Ovary (tissue), 7 donors: ENCODE measurements at regions not wholly inside any gene's neighbourhood (a gene's known extent, or its start where the extent isn't known, plus 50 kb on each side); places are given as distances from the start of the nearest gene placed in this dataset.

Experiments
- DNase-seq, 5 donors: peaks; one replicate each; pipeline ENCODE4 v3.0.0-alpha.2; 2019 to 2020
- H3K27ac ChIP-seq, 2 donors: fragments of 200-600 bp; one replicate each; pipeline versions ENCODE4 v1.5.1 to v1.8.0; 2019 to 2022
- H3K27me3 ChIP-seq: fragments of 200-600 bp; one replicate; pipeline ENCODE4 v1.8.0; 2022
- H3K36me3 ChIP-seq: fragments of 200-600 bp; sonication (generic); one replicate; pipeline ENCODE4 v1.5.1; 2019
- H3K4me1 ChIP-seq: one replicate; pipeline ENCODE4 v1.8.1; 2013; ENCODE audit warnings: mild to moderate bottlenecking, moderate library complexity; ENCODE audit not compliant: insufficient read depth
- H3K4me3 ChIP-seq: fragments of 200-600 bp; sonication (generic); one replicate; pipeline ENCODE4 v1.5.1; 2017
- H3K9me3 ChIP-seq, 2 donors: fragments of 200-600 bp in 1 of 2; sonication (generic) in 1 of 2; one replicate each; pipeline versions ENCODE4 v1.5.1 to v1.8.1; 2013 to 2019; ENCODE audit warnings: mild to moderate bottlenecking in 1 of 2, moderate library complexity in 1 of 2
- CTCF ChIP-seq, 3 donors: fragments of 450-650 bp in 2 of 3; fragments of 200-600 bp in 1 of 3; IDR thresholded peaks; one replicate each; pipeline versions ENCODE4 v1.5.1 to v1.8.0; 2016 to 2022; ENCODE audit warnings: antibody characterized with exemption in 3 of 3, mild to moderate bottlenecking in 1 of 3
- EP300 ChIP-seq: sonication (generic); formaldehyde crosslinking; IDR thresholded peaks from one replicate; pipeline ENCODE4 v1.6.1; 2017; ENCODE audit warnings: antibody characterized with exemption
- POLR2A ChIP-seq: fragments of 450-650 bp; IDR thresholded peaks from one replicate; pipeline ENCODE4 v1.6.1; 2017; ENCODE audit warnings: antibody characterized with exemption, mild to moderate bottlenecking, moderate library complexity
- WGBS, 3 donors: extraction: QIAGEN DNeasy Blood & Tissue Kit in 1 of 3; methylation state at CpG; one replicate each; pipeline versions ENCODE4 v1.1.5 to v1.1.7; 2013 to 2017; 5-methylcytosine and 5-hydroxymethylcytosine counted together
- intact Hi-C, 4 donors: fragments of 100-400 bp; cut with DNase I; formaldehyde crosslinking; loops; one replicate each; pipeline versions ENCODE4 v1.11.0 to v1.15.1; 2022 to 2023
- donor health status: DM: no; HTN: no; CAD: no; lungs with moderate emphysema.
- donor health status: DM: no; HTN: no; CAD: no.
- donor health status: Bipolar disorder and iron deficiency.
- donor health status: DM: no; HTN: no; CAD: no.
- donor health status: DM: yes; HTN: yes; CAD: no.

DNA sequence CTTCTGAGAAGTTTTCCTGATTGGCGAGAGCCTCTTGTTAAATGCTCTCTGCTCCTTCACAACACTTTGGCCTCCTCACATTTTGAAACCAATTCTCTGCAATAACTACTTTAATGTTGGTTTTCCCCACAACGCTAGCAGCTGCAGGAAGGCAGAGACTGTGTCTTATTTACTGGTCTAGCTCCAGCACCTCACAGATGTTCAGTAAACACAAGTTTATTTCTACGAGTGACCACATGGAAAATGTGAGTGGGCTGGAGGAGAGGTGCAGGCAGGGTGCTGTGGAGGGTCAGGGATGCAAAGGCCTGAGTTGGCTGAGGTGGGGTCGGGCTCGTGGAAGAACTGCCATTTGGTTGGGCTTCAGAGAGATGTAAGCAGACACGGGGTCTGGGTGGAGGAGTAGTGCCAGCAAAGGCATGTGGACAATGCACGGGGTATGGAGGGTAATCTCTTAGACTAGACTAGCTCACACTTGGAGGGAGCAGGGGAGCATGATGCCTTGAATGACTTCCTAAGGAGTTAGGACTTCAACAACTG is 117.4 kb upstream of the RTL1 start:
- intact Hi-C loops, result no loop called here
- no peaks in the 10 kb centered on the region for H3K36me3 ChIP-seq
- no peak overlapping the region for H3K4me3 ChIP-seq
- H3K4me1 ChIP-seq, result no peaks in the 10 kb centered on the region
- H3K27ac ChIP-seq, result no peak overlapping the region
- H3K27me3 ChIP-seq, result no peaks in the 10 kb centered on the region
- no peaks in the 10 kb centered on the region for H3K9me3 ChIP-seq
- WGBS, 3 donors, result 50 to 68% (median 55%) methylated on average over 7 of the region's 7 CpGs
- DNase-seq, result peak in 3 of 5 donors; percentile 4 to 13 (median 5)
- TF ChIP-seq CTCF (IDR thresholded peaks at IDR 0.05) (no peak), POLR2A (no peak), EP300 (no peak)

DNA sequence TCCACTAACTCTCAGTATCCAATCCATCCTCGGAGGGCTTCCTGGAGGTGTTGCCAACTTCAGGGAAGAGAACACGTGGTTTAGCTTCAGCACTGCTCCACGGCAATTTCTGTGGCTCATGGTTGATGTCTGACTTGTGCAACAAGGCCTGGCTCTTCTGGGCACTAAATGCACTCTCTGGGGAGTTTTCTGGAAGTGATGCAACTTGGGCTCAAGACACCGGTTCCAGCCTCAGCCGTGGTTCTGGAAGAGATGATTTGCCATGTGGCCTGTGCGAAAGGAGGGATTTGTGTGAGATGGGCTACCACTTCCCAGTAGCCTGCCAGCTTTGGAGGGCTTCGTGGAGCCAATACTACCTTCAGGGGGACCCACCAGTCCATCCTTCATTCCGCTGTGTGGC is 118.6 kb upstream of the RTL1 start:
- WGBS, 3 donors, result 92 to 95% (median 94%) methylated on average over 8 of the region's 8 CpGs
- Histone ChIP-seq H3K4me3 (no peak overlapping the region), H3K27ac (no peak overlapping the region), H3K9me3 (no peaks in the 10 kb centered on the region), H3K4me1 (no peaks in the 10 kb centered on the region), H3K27me3 (no peaks in the 10 kb centered on the region), H3K36me3 (no peaks in the 10 kb centered on the region)
- no peak for TF ChIP-seq POLR2A
- TF ChIP-seq EP300, result no peak
- TF ChIP-seq CTCF (IDR thresholded peaks at IDR 0.05), result no peak
- peak in 3 of 5 donors; percentile 2 to 6 (median 5) for DNase-seq
- intact Hi-C loops, result no loop called here

GRCh38 chr14:101022916-101023435 is 119.5 kb upstream of the RTL1 start:
- Histone ChIP-seq H3K4me3 (no peak overlapping the region), H3K27me3 (no peaks in the 10 kb centered on the region), H3K4me1 (no peaks in the 10 kb centered on the region), H3K27ac (no peak overlapping the region), H3K36me3 (no peaks in the 10 kb centered on the region), H3K9me3 (no peaks in the 10 kb centered on the region)
- intact Hi-C loops, result no loop called here
- TF ChIP-seq EP300 (no peak), POLR2A (no peak), CTCF (IDR thresholded peaks at IDR 0.05) (no peak)
- peak; percentile 4 to 20 (median 6) for DNase-seq
- 92 to 94% (median 94%) methylated on average over 15 of the region's 15 CpGs for WGBS, 3 donors

- H3K4me1 ChIP-seq, result no peaks in the 10 kb centered on the region
- TF ChIP-seq CTCF (IDR thresholded peaks at IDR 0.05), result no peak
- no peak for TF ChIP-seq EP300
- TF ChIP-seq POLR2A, result no peak
- H3K4me3 ChIP-seq, result no peak overlapping the region
- WGBS, 3 donors, result 90 to 95% (median 92%) methylated on average over 11 of the region's 11 CpGs
- intact Hi-C loops, result no loop called here
- no peaks in the 10 kb centered on the region for H3K9me3 ChIP-seq
- peak in 2 of 5 donors; percentile 1 to 4 for DNase-seq
- H3K36me3 ChIP-seq, result no peaks in the 10 kb centered on the region
- no peaks in the 10 kb centered on the region for H3K27me3 ChIP-seq
- no peak overlapping the region for H3K27ac ChIP-seq
These were observed 121.2 kb upstream of the RTL1 start for GRCh38 chr14:101024686-101025085.
